GM18498 (cell line): ENCODE measurements at regions not wholly inside any gene's neighbourhood (a gene's known extent, or its start where the extent isn't known, plus 50 kb on each side); places are given as distances from the start of the nearest gene placed in this dataset.
"Not testable (repeated sequence)": the region's sequence is repeated elsewhere in the genome, so short reads cannot be mapped to it uniquely, and the experiment has no call there.

Experiments
- ATAC-seq: cut with Tn5 transposase; IDR thresholded peaks from one replicate; pipeline ENCODE4 v1.9.1; 2021; ENCODE audit warnings: mild to moderate bottlenecking, moderate library complexity; ENCODE audit not compliant: unreplicated experiment

DNA sequence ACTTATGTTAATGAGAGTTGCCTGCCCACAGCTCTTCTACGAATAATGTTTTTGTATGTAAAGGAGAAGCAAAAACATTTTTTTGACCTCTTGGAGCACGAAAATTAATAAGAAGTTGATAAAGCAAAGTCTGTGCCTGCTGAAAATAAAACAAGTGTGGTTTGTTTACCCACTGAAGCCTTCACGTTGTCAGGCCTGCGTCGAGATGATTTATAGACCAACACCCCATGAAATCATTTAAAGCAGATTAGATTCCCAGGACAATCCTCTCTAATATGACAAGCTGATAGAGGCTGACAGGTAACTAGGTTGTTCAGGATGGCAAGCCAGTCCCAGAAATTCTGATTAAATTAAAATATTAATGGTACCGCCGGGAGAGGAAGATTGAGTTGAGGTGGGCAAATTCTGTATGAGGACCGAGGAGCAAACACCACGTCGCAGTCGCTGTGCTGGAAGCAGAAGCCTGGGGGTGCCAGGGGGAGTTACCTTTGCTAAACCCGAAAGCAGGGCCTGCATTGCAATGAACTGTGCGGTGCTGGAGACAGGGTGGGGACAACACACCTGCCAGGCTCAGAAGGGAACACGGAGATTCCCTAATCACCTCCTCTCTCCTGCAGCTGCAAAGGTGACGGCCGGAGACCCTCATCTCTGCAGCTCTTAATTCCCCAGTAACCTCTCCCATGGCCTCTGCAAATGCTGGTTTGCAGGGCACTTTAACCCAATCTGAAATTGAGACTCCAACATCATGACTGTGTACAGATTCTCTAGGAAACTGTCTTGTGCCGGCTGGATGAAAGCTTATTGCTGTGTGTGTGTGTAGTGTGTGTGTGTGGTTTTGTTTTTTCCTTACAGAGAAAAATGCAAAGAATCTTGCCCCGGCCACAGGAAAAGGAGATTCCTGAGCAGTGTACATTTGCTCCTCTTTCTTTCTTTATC is 2805.9 kb downstream of the RPIA start:
- ATAC-seq: not testable (repeated sequence)

DNA sequence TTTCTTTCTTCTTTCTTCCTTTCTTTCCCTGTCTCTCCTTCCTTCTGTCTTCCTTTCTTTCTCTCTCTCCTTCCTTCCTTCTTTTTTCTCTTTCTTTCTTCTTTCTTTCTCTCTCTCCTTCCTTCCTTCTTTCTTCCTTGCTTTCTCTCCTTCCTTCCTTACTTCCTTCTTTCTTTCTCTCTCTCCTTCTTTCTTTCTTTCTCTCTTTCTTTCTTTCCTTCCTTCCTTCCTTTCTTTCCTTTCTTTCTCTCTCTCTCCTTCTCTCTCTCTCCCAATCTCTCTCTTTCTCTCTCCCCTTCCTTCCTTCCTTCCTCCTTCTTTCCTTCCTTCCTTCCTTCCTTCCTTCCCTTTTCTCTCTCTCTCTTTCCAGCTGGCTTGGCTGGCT is 2806.6 kb downstream of the RPIA start:
- not testable (repeated sequence) for ATAC-seq

DNA sequence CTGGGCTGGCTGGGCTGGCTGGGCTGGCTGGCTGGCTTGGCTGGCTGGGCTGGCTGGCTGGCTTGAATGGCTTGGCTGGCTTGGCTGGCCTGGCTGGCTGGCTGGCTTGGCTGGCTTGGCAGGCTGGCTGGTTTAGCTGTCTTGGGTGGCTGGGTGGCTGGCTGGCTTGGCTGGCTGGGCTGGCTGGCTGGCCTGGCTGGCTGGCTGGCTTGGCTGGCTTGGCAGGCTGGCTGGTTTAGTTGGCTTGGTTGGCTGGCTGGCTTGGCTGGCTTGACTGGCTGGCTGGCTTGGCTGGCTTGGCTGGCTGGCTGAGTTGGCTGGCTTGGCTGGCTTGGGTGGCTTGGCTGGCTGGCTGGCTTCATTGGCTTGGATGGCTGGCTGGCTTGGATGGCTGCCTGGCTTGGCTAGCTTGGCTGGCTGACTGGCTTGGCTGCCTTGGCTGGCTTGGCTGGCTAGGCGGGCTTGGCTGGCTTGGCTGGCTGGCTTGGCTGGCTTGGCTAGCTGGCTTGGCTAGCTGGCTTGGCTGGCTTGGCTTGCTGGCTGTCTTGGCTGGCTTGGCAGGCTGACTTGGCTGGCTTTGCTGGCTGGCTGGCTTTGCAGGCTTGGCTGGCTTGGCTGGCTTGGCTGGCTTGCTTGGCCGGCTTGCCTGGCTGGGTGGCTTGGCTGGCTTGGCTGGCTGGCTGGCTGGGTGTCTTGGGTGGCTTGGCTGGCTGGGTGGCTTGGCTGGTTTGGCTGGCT is 2807.2 kb downstream of the RPIA start:
- ATAC-seq: not testable (repeated sequence)

DNA sequence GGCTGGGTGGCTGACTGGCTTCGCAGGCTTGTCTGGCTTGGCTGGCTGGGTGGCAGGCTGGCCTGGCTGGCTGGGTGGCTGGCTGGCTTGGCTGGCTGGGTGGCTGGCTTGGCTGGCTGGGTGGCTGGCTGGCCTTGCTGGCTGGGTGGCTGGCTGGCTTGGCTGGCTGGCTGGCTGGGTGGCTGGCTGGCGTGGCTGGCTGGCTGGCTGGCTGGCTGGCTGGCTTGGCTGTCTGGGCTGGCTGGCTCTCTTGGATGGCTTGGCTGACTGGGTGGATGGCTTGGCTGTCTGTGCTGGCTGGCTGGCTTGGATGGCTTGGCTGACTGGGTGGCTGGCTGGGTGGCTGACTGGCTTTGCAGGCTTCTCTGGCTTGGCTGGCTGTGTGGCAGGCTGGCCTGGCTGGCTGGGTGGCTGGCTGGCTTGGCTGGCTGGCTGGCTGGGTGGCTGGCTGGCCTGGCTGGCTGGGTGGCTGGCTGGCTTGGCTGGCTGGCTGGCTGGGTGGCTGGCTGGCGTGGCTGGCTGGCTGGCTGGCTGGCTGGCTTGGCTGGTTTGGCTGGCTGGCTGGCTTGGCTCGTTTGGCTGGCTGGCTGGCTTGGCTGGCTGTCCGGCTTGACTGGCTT is 2808.1 kb downstream of the RPIA start:
- ATAC-seq: not testable (repeated sequence)

DNA sequence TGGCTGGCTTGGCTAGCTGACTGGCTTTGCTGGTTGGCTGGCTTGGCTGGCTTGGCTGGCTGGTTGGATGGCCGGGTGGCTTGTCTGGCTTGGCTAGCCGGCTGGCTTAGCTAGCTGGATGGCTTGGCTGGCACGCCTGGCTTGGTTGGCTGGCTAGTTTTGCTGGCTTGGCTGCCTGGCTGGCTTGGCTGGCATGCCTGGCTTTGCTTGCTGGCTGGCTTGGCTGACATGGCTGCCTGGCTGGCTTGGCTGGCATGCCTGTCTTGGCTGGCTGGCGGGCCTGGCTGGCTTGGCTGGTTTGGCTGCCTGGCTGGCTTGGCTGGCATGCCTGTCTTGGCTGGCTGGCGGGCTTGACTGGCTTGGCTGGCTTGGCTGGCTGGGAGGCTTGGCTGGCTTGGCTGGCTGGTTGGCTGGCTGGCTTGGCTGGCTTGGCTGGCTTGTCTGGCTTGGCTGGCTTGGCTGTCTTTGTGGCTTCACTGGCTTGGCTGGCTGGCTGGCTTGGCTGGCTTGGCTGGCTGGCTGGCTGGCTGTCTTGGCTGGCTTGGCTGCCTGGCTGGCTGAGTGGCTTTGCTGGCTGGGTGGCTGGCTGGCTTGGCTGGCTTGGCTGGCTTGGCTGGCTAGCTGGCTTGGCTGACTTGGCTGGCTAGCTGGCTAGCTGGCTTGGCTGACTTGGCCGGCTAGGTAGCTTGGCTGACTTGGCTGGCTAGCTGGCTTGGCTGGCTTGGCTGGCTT is 2808.9 kb downstream of the RPIA start:
- not testable (repeated sequence) for ATAC-seq

DNA sequence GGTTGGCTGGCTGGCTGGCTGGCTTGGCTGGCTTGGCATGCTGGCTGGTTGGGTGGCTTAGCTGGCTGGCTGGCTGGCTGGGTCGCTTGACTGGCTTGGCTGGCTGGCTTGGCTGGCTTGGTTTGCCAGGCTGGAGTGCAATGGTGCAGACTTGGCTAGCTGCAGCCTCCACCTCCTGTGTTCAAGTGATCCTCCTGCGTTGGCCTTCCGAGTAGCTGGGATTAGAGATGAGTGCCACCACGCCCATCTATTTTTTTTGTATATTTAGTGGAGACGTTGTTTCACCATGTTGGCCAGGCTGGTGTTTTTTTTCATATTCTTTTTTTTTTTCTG is 2809.5 kb downstream of the RPIA start:
- not testable (repeated sequence) for ATAC-seq

DNA sequence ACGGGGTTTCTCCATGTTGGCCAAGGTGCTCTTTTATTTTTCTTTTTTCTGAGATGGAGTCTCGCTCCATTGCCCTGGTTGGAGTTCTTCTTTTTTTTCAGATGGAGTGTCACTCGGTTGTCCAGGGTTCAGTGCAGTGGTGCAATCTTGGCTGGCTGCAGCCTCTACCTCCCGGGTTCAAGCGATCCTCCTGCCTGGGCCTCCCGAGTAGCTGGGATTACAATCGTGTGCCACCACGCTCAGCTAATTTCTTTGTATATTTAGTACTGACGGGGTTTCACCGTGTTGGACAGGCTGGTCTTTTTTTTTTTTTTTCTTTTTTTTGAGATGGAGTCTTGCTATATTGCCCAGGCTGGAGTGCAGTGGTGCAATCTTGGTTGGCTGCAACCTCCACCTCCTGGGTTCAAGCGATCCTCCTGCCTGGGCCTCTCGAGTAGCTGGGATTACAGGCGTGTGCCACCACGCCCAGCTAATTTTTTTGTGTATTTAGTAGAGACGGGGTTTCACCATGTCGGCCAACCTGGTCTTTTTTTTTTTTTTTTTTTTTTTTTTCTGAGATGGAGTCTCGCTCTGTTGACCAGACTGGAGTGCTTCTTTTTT is 2810.1 kb downstream of the RPIA start:
- ATAC-seq: not testable (repeated sequence)

DNA sequence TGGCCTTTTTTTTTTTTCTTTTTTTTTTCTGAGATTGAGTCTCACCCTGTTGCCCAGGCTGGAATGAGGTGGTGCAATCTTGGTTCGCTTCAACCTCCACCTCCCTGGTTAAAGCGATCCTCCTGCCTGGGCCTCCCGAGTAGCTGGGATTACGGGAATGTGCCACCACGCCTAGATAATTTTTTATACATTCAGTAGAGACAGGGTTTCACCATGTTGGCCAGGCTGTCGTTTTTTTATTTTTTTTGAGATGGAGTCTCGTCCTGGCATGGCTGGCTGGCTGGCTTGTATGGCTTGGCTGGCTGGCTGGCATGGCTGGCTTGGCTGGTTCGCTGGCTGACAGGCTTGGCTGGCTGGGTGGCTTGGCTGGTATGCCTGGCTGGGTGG is 2812.1 kb downstream of the RPIA start:
- ATAC-seq: not testable (repeated sequence)

DNA sequence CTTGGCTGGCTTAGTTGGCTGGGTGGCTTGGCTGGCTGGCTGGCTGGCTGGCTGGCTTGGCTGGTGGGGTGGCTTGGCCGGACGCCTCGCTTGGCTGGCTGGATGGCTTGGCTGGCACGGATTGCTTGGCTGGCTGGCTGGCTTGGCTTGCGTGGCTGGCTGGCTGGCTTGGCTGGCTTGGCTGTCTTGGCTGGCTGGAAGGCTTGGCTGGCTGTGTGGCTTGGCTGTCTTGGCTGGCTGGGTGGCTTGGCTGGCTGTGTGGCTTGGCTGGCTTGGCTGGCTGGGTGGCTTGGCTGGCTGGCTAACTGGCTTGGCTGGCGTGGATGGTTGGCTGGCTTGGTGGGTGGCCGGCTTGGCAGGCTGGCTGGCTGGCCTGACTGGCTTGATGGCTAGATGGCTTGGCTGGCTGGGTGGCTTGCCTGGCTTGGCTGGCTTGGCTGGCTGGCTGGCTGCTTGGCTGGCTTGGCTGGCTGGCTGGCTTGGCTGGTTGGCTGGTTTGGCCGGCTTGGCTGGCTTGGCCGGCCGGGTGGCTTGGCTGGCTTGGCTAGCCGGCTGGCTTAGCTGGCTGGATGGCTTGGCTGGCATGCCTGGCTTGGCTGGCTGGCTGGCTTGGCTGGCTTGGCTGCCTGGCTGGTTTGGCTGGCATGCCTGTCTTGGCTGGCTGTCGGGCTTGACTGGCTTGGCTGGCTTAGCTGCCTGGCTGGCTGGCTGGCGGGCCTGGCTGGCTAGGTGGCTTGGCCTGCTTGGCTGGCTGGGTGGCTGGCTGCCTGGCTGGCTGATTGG is 2812.7 kb downstream of the RPIA start:
- ATAC-seq: not testable (repeated sequence)

DNA sequence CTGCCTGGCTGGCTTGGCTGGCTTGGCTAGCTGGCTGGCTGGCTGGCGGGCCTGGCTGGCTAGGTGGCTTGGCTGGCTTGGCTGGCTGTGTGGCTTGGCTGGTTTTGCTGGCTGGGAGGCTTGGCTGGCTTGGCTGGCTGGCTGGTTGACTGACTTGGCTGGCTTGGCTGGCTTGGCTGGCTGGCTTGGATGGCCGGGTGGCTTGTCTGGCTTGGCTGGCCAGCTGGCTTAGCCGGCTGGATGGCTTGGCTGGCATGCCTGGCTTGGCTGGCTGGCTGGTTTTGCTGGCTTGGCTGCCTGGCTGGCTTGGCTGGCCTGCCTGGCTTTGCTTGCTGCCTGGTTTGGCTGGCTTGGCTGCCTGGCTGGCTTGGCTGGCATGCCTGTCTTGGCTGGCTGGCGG is 2817.3 kb downstream of the RPIA start:
- ATAC-seq: not testable (repeated sequence)

DNA sequence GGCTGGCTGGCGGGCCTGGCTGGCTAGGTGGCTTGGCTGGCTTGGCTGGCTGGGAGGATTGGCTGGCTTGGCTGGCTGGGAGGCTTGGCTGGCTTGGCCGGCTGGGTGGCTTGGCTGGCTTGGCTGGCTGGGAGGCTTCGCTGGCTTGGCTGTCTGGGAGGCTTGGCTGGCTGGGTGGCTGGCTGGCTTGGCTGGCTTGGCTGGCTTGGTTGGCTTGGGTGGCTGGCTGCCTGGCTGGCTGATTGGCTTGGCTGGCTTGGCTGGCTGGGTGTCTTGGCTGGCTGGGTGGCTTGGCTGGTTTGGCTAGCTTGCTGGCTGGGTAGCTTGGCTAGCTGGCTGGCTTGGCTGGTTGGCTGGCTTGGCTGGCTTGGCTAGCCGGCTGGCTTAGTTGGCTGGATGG is 2817.8 kb downstream of the RPIA start:
- ATAC-seq: not testable (repeated sequence)

DNA sequence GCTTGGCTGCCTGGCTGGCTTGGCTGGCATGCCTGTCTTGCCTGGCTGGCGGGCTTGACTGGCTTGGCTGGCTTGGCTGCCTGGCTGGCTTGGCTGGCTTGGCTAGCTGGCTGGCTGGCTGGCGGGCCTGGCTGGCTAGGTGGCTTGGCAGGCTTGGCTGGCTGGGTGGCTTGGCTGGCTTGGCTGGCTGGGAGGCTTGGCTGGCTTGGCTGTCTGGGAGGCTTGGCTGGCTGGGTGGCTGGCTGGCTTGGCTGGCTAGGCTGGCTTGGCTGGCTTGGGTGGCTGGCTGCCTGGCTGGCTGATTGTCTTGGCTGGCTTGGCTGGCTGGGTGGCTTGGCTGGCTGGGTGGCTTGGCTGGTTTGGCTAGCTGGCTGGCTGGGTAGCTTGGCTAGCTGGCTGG is 2819.7 kb downstream of the RPIA start:
- not testable (repeated sequence) for ATAC-seq

DNA sequence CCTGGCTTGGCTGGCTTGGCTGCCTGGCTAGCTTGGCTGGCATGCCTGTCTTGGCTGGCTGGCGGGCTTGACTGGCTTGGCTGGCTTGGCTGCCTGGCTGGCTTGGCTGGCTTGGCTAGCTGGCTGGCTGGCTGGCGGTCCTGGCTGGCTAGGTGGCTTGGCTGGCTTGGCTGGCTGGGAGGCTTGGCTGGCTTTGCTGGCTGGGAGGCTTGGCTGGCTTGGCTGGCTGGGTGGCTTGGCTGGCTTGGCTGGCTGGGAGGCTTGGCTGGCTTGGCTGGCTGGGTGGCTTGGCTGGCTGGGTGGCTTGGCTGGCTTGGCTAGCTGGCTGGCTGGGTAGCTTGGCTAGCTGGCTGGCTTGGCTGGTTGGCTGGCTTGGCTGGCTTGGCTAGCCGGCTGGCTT is 2824.5 kb downstream of the RPIA start:
- not testable (repeated sequence) for ATAC-seq

DNA sequence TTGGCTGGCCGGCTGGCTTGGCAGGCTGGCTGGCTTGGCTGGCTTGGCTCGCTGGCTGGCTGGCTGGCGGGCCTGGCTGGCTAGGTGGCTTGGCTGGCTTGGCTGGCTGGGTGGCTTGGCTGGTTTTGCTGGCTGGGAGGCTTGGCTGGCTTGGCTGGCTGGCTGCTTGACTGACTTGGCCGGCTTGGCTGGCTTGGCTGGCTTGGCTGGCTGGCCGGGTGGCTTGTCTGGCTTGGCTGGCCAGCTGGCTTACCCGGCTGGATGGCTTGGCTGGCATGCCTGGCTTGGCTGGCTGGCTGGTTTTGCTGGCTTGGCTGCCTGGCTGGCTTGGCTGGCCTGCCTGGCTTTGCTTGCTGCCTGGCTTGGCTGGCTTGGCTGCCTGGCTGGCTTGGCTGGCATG is 2825.2 kb downstream of the RPIA start:
- ATAC-seq: not testable (repeated sequence)

DNA sequence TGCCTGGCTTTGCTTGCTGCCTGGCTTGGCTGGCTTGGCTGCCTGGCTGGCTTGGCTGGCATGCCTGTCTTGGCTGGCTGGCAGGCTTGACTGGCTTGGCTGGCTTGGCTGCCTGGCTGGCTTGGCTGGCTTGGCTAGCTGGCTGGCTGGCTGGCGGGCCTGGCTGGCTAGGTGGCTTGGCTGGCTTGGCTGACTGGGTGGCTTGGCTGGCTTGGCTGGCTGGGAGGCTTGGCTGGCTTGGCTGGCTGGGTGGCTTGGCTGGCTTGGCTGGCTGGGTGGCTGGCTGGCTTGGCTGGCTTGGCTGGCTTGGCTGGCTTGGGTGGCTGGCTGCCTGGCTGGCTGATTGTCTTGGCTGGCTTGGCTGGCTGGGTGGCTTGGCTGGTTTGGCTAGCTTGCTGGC is 2826.4 kb downstream of the RPIA start:
- not testable (repeated sequence) for ATAC-seq

DNA sequence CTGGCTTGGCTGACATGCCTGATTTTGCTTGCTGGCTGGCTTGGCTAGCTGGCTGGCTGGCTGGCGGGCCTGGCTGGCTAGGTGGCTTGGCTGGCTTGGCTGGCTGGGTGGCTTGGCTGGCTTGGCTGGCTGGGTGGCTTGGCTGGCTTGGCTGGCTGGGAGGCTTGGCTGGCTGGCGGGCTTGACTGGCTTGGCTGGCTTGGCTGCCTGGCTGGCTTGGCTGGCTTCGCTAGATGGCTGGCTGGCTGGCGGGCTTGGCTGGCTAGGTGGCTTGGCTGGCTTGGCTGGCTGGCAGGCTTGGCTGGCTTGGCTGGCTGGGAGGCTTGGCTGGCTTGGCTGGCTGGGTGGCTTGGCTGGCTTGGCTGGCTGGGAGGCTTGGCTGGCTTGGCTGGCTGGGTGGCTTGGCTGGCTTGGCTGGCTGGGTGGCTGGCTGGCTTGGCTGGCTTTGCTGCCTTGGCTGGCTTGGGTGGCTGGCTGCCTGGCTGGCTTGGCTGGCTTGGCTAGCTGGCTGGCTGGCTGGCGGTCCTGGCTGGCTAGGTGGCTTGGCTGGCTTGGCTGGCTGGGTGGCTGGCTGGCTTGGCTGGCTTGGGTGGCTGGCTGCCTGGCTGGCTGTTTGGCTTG is 2827.0 kb downstream of the RPIA start:
- not testable (repeated sequence) for ATAC-seq

DNA sequence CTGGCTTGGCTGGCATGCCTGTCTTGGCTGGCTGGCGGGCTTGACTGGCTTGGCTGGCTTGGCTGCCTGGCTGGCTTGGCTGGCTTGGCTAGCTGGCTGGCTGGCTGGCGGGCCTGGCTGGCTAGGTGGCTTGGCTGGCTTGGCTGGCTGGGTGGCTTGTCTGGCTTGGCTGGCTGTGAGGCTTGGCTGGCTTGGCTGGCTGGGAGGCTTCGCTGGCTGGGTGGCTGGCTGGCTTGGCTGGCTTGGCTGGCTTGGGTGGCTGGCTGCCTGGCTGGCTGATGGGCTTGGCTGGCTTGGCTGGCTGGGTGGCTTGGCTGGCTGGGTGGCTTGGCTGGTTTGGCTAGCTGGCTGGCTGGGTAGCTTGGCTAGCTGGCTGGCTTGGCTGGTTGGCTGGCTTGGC is 2827.9 kb downstream of the RPIA start:
- not testable (repeated sequence) for ATAC-seq

DNA sequence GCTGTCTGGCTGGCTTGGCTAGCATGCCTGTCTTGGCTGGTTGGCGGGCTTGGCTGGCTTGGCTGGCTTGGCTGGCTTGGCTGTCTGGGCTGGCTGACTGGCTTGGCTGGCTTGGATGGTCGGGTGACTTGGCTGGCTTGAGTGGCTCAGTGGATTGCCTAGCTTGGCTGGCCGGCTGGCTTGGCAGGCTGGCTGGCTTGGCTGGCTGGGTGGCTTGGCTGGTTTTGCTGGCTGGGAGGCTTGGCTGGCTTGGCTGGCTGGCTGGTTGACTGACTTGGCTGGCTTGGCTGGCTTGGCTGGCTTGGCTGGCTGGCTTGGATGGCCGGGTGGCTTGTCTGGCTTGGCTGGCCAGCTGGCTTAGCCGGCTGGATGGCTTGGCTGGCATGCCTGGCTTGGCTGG is 2828.4 kb downstream of the RPIA start:
- ATAC-seq: not testable (repeated sequence)

DNA sequence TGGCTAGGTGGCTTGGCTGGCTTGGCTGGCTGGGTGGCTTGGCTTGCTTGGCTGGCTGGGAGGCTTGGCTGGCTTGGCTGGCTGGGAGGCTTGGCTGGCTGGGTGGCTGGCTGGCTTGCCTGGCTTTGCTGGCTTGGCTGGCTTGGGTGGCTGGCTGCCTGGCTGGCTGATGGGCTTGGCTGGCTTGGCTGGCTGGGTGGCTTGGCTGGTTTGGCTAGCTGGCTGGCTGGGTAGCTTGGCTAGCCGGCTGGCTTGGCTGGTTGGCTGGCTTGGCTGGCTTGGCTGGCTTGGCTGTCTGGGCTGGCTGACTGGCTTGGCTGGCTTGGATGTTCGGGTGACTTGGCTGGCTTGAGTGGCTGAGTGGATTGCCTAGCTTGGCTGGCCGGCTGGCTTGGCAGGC is 2829.1 kb downstream of the RPIA start:
- not testable (repeated sequence) for ATAC-seq
